IMR-90 (cell line): ENCODE measurements at regions not wholly inside any gene's neighbourhood (a gene's known extent, or its start where the extent isn't known, plus 50 kb on each side); places are given as distances from the start of the nearest gene placed in this dataset.

Source experiments
- ATAC-seq: fragments of 200-7000 bp; cut with Tn5 transposase; 2 replicates; pipeline ENCODE4 v1.9.1; 2020; ENCODE audit warnings: low read depth, mild to moderate bottlenecking, moderate library complexity
- BruUV-seq: library from RNA; stranded (reverse); fragments of 400-500 nt; replicated peaks from 2 replicates; lab custom pipeline; 2021; lab: Mats Ljungman, UMichigan
- CTCF ChIA-PET: fragments of 300-600 bp; formaldehyde crosslinking; extraction: SDS; loops from one replicate; lab custom pipeline; 2021; ENCODE audit warnings: antibody characterized with exemption; lab: Yijun Ruan, JAX
- POLR2A ChIA-PET: fragments of 300-600 bp; sonication (Branson Sonifier 250); formaldehyde crosslinking; loops from one replicate; lab custom pipeline; 2022; ENCODE audit warnings: antibody characterized with exemption; ENCODE audit not compliant: unreplicated experiment; lab: Charles Lee
- DNase-seq: peaks from one replicate; pipeline ENCODE4 v3.0.0; 2013
- H2AFZ ChIP-seq: replicated peaks from 2 replicates; pipeline ENCODE3; 2013; ENCODE audit warnings: low read length, mild to moderate bottlenecking; ENCODE audit not compliant: poor library complexity
- H2AK5ac ChIP-seq: 2 replicates; pipeline ENCODE4 v1.6.1; 2013; ENCODE audit warnings: low read depth, low read length, inconsistent platforms
- H2AK9ac ChIP-seq: replicated peaks from 2 replicates; pipeline ENCODE3; 2013; ENCODE audit warnings: mild to moderate bottlenecking, low read depth, low read length, moderate library complexity; ENCODE audit not compliant: poor library complexity
- H2BK120ac ChIP-seq: 2 replicates; pipeline ENCODE4 v1.6.1; 2013; ENCODE audit warnings: low read depth, low read length, inconsistent platforms
- H2BK15ac ChIP-seq: 3 replicates; pipeline ENCODE4 v1.6.1; 2013; ENCODE audit warnings: low read depth, low read length, inconsistent platforms
- H2BK20ac ChIP-seq: 2 replicates; pipeline ENCODE4 v1.6.1; 2013; ENCODE audit warnings: low read depth, mild to moderate bottlenecking, inconsistent platforms, low read length, moderate library complexity
- H2BK5ac ChIP-seq: 2 replicates; pipeline ENCODE4 v1.6.1; 2013; ENCODE audit warnings: mild to moderate bottlenecking, low read depth, low read length, inconsistent platforms; ENCODE audit not compliant: poor library complexity, severe bottlenecking
- H3K14ac ChIP-seq: replicated peaks from 2 replicates; pipeline ENCODE4 v1.6.1; 2013; ENCODE audit warnings: low read depth, low read length, inconsistent platforms
- H3K18ac ChIP-seq: 2 replicates; pipeline ENCODE4 v1.6.1; 2013; ENCODE audit warnings: low read depth, low read length, control low read depth
- H3K23ac ChIP-seq: 2 replicates; pipeline ENCODE4 v1.6.1; 2013; ENCODE audit warnings: low read depth, low read length, inconsistent platforms
- H3K27ac ChIP-seq: 2 replicates; pipeline ENCODE4 v1.5.1; 2013; ENCODE audit warnings: mild to moderate bottlenecking, control low read depth, low read length; ENCODE audit not compliant: insufficient read depth
- H3K27me3 ChIP-seq: 2 replicates; pipeline ENCODE4 v1.6.1; 2013; ENCODE audit warnings: low read length; ENCODE audit not compliant: control insufficient read depth, insufficient read depth
- H3K36me3 ChIP-seq: 2 replicates; pipeline ENCODE4 v1.6.1; 2013; ENCODE audit warnings: low read length, mixed read lengths; ENCODE audit not compliant: control insufficient read depth, insufficient read depth
- H3K4ac ChIP-seq: 2 replicates; pipeline ENCODE4 v1.6.1; 2013; ENCODE audit warnings: low read depth, low read length, inconsistent platforms
- H3K4me1 ChIP-seq: 2 replicates; pipeline ENCODE4 v1.6.1; 2013; ENCODE audit warnings: low read length, mixed read lengths; ENCODE audit not compliant: control insufficient read depth, insufficient read depth
- H3K4me2 ChIP-seq: 2 replicates; pipeline ENCODE4 v1.6.1; 2013; ENCODE audit warnings: low read depth, mild to moderate bottlenecking, control low read depth, low read length, moderate library complexity
- H3K4me3 ChIP-seq: 2 replicates; pipeline ENCODE4 v1.5.1; 2013; ENCODE audit warnings: low read depth, mild to moderate bottlenecking, control low read depth, low read length, moderate library complexity; ENCODE audit not compliant: insufficient read depth
- H3K56ac ChIP-seq: 2 replicates; pipeline ENCODE4 v1.6.1; 2013; ENCODE audit warnings: low read length, inconsistent platforms; ENCODE audit not compliant: insufficient read depth; ENCODE audit errors: extremely low read depth
- H3K79me1 ChIP-seq, 2 experiments: 2 replicates each; pipeline ENCODE4 v1.6.1; 2013; ENCODE audit warnings: low read length in 2 of 2, inconsistent platforms in 1 of 2, low read depth in 1 of 2
- H3K9ac ChIP-seq: 2 replicates; pipeline ENCODE4 v1.6.1; 2013; ENCODE audit warnings: low read depth, low read length, control low read depth
- H3K9me1 ChIP-seq: 2 replicates; pipeline ENCODE4 v1.6.1; 2013; ENCODE audit warnings: low read length, inconsistent platforms; ENCODE audit not compliant: insufficient read depth
- H3K9me3 ChIP-seq: 2 replicates; pipeline ENCODE4 v1.6.1; 2013; ENCODE audit warnings: low read length; ENCODE audit not compliant: control insufficient read depth, insufficient read depth
- H4K20me1 ChIP-seq: 2 replicates; pipeline ENCODE4 v1.6.1; 2013; ENCODE audit warnings: low read length, inconsistent platforms; ENCODE audit not compliant: insufficient read depth
- H4K5ac ChIP-seq: 2 replicates; pipeline ENCODE4 v1.6.1; 2013; ENCODE audit warnings: mild to moderate bottlenecking, low read depth, low read length, control low read depth
- H4K8ac ChIP-seq, 2 experiments: 2 replicates each; pipeline ENCODE4 v1.6.1; 2013; ENCODE audit warnings: low read depth in 2 of 2, low read length in 2 of 2, control low read depth in 1 of 2, inconsistent platforms in 1 of 2
- H4K91ac ChIP-seq: 2 replicates; pipeline ENCODE4 v1.6.1; 2013; ENCODE audit warnings: low read depth, low read length, inconsistent platforms; ENCODE audit not compliant: insufficient read depth
- MAFK ChIP-seq: IDR thresholded peaks from 2 replicates; pipeline ENCODE4 v1.6.1; 2012; ENCODE audit warnings: low read depth, low read length, improper control_type of control experiment
- NFE2L2 ChIP-seq: fragments of 150-350 bp; IDR thresholded peaks from 2 replicates; pipeline ENCODE4 v1.6.1; 2016; ENCODE audit warnings: low read depth, mild to moderate bottlenecking, low read length
- WGBS, 2 experiments: methylation state at CpG; one replicate each; pipeline versions ENCODE4 v1.1.5 to v1.1.7; 2013; ENCODE audit warnings: missing lambda C conversion rate in 2 of 2; ENCODE audit not compliant: insufficient read length in 1 of 2; ENCODE audit errors: extremely low coverage in 2 of 2; 5-methylcytosine and 5-hydroxymethylcytosine counted together
- dilution Hi-C: fragments of 300-500 bp; cut with HindIII; formaldehyde crosslinking; loops from one replicate; pipeline ENCODE4 v1.14.3; 2018; ENCODE audit warnings: low sequenced_read_pairs; ENCODE audit not compliant: unreplicated experiment
- in situ Hi-C: fragments of 300-500 bp; cut with MboI; formaldehyde crosslinking; loops from 3 replicates; pipeline ENCODE4 v1.14.3; 2019; ENCODE audit warnings: low sequenced_read_pairs, inconsistent platforms, mixed read lengths
- intact Hi-C: fragments of 100-400 bp; cut with micrococcal nuclease; formaldehyde crosslinking; loops from 2 replicates; pipeline ENCODE4 v1.10.0; 2022

DNA sequence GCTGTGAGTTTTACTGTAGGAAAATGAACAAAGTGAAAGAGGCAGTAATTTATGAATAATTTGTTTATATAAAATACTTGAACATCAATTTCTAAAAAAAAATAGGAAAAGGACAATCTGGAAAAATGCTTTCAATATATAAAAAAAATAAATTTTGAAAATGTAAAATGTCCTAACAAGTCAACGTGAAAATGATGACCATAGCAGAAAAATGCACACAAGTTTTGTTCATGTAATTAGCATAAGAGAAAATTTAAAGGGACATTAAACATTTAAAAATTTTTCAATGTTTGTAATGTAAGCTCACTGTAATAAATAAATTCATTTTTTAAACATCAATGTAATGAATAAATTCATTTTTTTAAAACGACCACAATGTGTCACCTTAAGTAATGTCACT, 214.8 kb upstream of the ATXN7L3B start:
- no peak overlapping the region for H2AK9ac ChIP-seq

More for the DNA sequence above, 214.8 kb upstream of the ATXN7L3B start:
- dilution Hi-C loops = no loop called here
- H3K79me1 ChIP-seq = no peaks in the 10 kb centered on the region
- no peak overlapping the region for H3K27ac ChIP-seq
- in situ Hi-C loops = no loop called here
- H3K27me3 ChIP-seq = no peaks in the 10 kb centered on the region
- no peak overlapping the region for H3K18ac ChIP-seq
- no peak overlapping the region for H2BK20ac ChIP-seq
- no peak overlapping the region for H3K4me3 ChIP-seq
- no peak overlapping the region for H2BK15ac ChIP-seq
- no peak overlapping the region for H2AK5ac ChIP-seq
- CTCF ChIA-PET = no interaction called here
- no peak overlapping the region for H4K5ac ChIP-seq
- no peak overlapping the region for H4K8ac ChIP-seq
- H3K9me1 ChIP-seq = no peaks in the 10 kb centered on the region
- ATAC-seq = no peak
- no peak overlapping the region for H3K4ac ChIP-seq
- H4K91ac ChIP-seq = no peak overlapping the region
- no TSS peak for BruUV-seq
- H2BK5ac ChIP-seq = no peak overlapping the region
- no peak overlapping the region for H3K9ac ChIP-seq
- WGBS, 2 experiments = no CpG with 5 or more reads among the region's 2 CpGs
- H3K9me3 ChIP-seq = peaks cover 2% of the 10 kb centered on the region; the same call in 1 of the 2 replicates
- H3K56ac ChIP-seq = no peak overlapping the region
- no peaks in the 10 kb centered on the region for H3K36me3 ChIP-seq
- no peaks in the 10 kb centered on the region for H3K4me1 ChIP-seq
- H2AFZ ChIP-seq = no peak overlapping the region
- intact Hi-C loops = no loop called here
- TF ChIP-seq MAFK (peak; percentile 84), NFE2L2 (no peak)
- no peak overlapping the region for H2BK120ac ChIP-seq
- no peak overlapping the region for H3K14ac ChIP-seq
- H3K23ac ChIP-seq = no peak overlapping the region
- H3K4me2 ChIP-seq = no peak overlapping the region
- no peak for DNase-seq
- POLR2A ChIA-PET = no interaction called here
- H4K20me1 ChIP-seq = no peaks in the 10 kb centered on the region
